ENCODE measurements at regions not wholly inside any gene's neighbourhood (a gene's known extent, or its start where the extent isn't known, plus 50 kb on each side); places are given as distances from the start of the nearest gene placed in this dataset.

GRCh38 chr7:47095946-47096345 lies 486.0 kb downstream of the TNS3 start (continued):
- TF ChIP-seq AFF4 (CRISPR knock-in tag; IDR thresholded peaks at IDR 0.05; ENCODE audit: borderline replicate concordance) (no peak), ZNF121 (CRISPR knock-in tag; IDR thresholded peaks at IDR 0.05) (no peak)

GRCh38 chr7:47094462-47094861 lies 487.4 kb downstream of the TNS3 start:
- Mint-ChIP-seq H3K36me3 (no peaks in the 10 kb centered on the region), H3K4me3 (no peak overlapping the region), H3K4me1 (no peaks in the 10 kb centered on the region), H3K27ac (no peak overlapping the region), H3K9me3 (no peaks in the 10 kb centered on the region), H3K27me3 (ENCODE audit: low read depth) (no peaks in the 10 kb centered on the region; the same call in 1 of the 2 replicates)
- no peak for DNase-seq (ENCODE audit: low spot score)
- ATAC-seq = no peak
- ChIA-PET CTCF (no interaction called here), POLR2A (no interaction called here)
- no peak for TF ChIP-seq ARID4B (CRISPR knock-in tag; IDR thresholded peaks at IDR 0.05; ENCODE audit: borderline replicate concordance)
- TF ChIP-seq SMAD4 (CRISPR knock-in tag; IDR thresholded peaks at IDR 0.05) = no peak
- TF ChIP-seq PRRX2 (CRISPR knock-in tag; IDR thresholded peaks at IDR 0.05) = no peak
- no peak for TF ChIP-seq TEAD1 (CRISPR knock-in tag; IDR thresholded peaks at IDR 0.05)
- TF ChIP-seq ATF2 (CRISPR knock-in tag; IDR thresholded peaks at IDR 0.05; ENCODE audit: borderline replicate concordance, low read depth) = no peak
- TF ChIP-seq ZMAT4 (CRISPR knock-in tag; IDR thresholded peaks at IDR 0.05) = no peak
- TF ChIP-seq ZNF281 (CRISPR knock-in tag; IDR thresholded peaks at IDR 0.05) = no peak
- TF ChIP-seq ZNF512 (CRISPR knock-in tag; IDR thresholded peaks at IDR 0.05; ENCODE audit: borderline replicate concordance) = no peak
- no peak for TF ChIP-seq CTCF (IDR thresholded peaks at IDR 0.05)
- TF ChIP-seq MXD4 (CRISPR knock-in tag; IDR thresholded peaks at IDR 0.05; ENCODE audit: borderline replicate concordance) = no peak
- no peak for TF ChIP-seq E2F5 (CRISPR knock-in tag; IDR thresholded peaks at IDR 0.05)
